K562 (cell line): ENCODE measurements at regions not wholly inside any gene's neighbourhood (a gene's known extent, or its start where the extent isn't known, plus 50 kb on each side); places are given as distances from the start of the nearest gene placed in this dataset.
"Not testable (repeated sequence)": the region's sequence is repeated elsewhere in the genome, so short reads cannot be mapped to it uniquely, and the experiment has no call there.

ENCODE experiments used
- ATF1 ChIP-seq, 2 experiments: fragments of 450-650 bp in 1 of 2; IDR thresholded peaks; 2 replicates each; pipeline ENCODE4 v1.6.1; 2016; ENCODE audit warnings: missing compliant biosample characterization in 1 of 2, missing genetic modification characterization in 1 of 2
- CTCF ChIP-seq, 3 experiments: IDR thresholded peaks in 2 of 3; conservative IDR thresholded peaks in 1 of 3; 2 replicates each; pipeline ENCODE4 v1.5.1; 2011 to 2012; ENCODE audit warnings: low read length in 3 of 3, mild to moderate bottlenecking in 3 of 3, control low read depth in 2 of 3, improper control_type of control experiment in 1 of 3, inconsistent platforms in 1 of 3, low read depth in 1 of 3, mixed read lengths in 1 of 3, moderate library complexity in 1 of 3; ENCODE audit not compliant: insufficient read depth in 2 of 3
- EZH2 ChIP-seq: IDR thresholded peaks from 2 replicates; pipeline ENCODE4 v1.6.1; 2012; ENCODE audit warnings: low read depth, mild to moderate bottlenecking, inconsistent platforms, low read length, borderline replicate concordance
- FIP1L1 ChIP-seq: fragments of 200-400 bp; formaldehyde crosslinking; IDR thresholded peaks from 2 replicates; pipeline ENCODE4 v1.6.1; 2018; ENCODE audit warnings: mild to moderate bottlenecking, low read depth, low read length; ENCODE audit not compliant: poor library complexity, severe bottlenecking
- HMBOX1 ChIP-seq: sonication (generic); IDR thresholded peaks from 2 replicates; pipeline ENCODE4 v1.6.1; 2016
- MXI1 ChIP-seq: IDR thresholded peaks from 2 replicates; pipeline ENCODE4 v1.6.1; 2011; ENCODE audit warnings: low read depth, mild to moderate bottlenecking, improper control_type of control experiment, low read length
- POLR2A ChIP-seq: fragments of 450-650 bp; conservative IDR thresholded peaks from 2 replicates; pipeline ENCODE4 v1.6.1; 2016
- ZFP1 ChIP-seq: fragments of 450-650 bp; formaldehyde crosslinking; IDR thresholded peaks from 2 replicates; pipeline ENCODE4 v1.4.0; 2020; ENCODE audit warnings: mild to moderate bottlenecking, mixed read lengths

GRCh38 chr2:113341870-113342253 is 63.1 kb upstream of the PAX8 start:
- TF ChIP-seq ATF1 (CRISPR knock-in tag; IDR thresholded peaks at IDR 0.05); ATF1 (tag; IDR thresholded peaks at IDR 0.05); FIP1L1; HMBOX1; EZH2; POLR2A; CTCF (IDR thresholded peaks at IDR 0.05 in 2 of 3, conservative IDR thresholded peaks at IDR 0.05 in 1 of 3; ENCODE audit: insufficient read depth in 2 of 3, low read depth in 1 of 3, low read length in 3 of 3); ZFP1 (CRISPR knock-in tag); MXI1: not testable (repeated sequence)
